Ramos (cell line): ENCODE measurements at regions not wholly inside any gene's neighbourhood (a gene's known extent, or its start where the extent isn't known, plus 50 kb on each side); places are given as distances from the start of the nearest gene placed in this dataset.

Source experiments
- in situ Hi-C: fragments of 300-500 bp; cut with MboI; formaldehyde crosslinking; loops from one replicate; pipeline ENCODE4 v1.14.3; 2022; ENCODE audit warnings: low sequenced_read_pairs; ENCODE audit not compliant: unreplicated experiment

DNA sequence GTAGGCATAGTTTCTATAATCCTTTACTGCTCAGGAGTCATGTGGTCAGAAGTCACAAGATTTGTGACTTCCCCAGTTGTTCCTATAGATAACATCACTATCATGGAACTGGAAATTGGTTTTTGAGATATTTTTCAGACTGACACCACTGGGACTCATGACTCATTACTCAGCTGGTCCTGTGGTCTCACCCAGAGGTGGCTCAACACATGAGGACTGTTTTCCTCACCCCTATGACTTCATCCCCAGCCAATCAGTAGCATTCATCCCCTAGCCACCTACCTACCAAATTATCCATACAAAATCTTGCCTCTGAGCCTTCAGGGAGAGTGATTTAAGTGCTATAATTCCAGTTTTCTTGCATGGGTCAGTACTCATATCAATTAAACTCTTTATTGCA lies 1217.7 kb downstream of the EPHA7 start:
- in situ Hi-C loops: no loop called here

DNA sequence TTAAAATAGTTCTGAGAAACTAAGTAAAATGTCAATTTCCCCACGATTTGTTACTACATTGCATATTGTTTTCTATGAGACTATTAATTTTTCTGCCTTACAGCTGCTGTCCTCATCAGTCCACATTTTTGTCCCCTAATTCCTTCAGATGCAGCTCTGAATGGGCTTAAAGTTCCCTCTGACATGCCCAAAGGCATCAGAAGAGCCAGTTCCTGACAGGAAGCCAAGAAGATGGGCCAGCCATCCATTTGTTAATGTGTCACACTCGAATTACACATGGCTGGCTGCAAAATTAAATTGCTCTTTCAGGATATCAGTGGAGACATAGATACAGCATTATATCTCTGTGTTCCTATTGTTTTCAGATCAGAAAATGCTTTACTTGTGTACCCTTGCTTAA lies 1223.0 kb downstream of the EPHA7 start:
- in situ Hi-C loops: no loop called here

DNA sequence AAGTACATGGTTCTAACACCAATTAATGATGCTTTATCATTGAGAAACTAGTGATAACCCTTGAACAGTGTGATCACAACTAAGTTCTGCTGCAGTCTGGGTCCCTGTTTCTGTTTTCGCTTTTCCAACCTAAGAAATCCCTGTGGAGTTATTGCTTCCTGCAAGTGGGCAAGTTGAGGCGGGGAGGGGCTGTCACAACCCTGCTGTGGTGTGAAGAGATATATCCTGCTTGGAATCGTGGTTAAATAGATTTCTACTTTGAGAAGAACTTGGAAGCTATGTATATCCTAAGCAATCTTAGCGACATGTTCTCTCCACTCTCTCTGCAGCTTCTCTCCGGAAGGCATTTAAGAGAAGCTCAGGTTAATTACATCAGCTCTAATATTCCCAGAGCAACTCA lies 1223.6 kb downstream of the EPHA7 start:
- in situ Hi-C loops: no loop called here

- in situ Hi-C loops: no loop called here
Measured at GRCh38 chr6:92188016-92188415, 1231.3 kb downstream of the EPHA7 start.

GRCh38 chr6:92184933-92185332 lies 1234.4 kb downstream of the EPHA7 start:
- in situ Hi-C loops: no loop called here

DNA sequence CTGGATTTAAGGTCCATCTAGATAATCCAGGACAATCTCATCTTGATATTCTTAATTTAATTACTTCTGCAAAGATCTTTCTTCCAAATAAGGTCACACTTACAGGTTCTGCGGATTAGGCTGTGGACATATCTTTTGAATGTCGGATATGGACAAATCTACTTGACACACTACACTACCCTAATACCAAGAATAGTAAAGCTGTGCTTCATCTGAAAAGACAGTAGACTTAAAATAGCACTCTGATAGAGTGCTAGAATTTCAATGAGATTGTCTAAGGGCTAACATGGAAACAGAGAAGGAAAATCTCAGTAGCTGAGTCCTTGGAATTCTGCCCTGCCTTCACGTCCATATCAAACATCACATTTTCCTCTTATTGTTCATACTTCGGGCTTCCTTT lies 1238.0 kb downstream of the EPHA7 start:
- in situ Hi-C loops: no loop called here

GRCh38 chr6:92180090-92180489 lies 1239.3 kb downstream of the EPHA7 start:
- in situ Hi-C loops: no loop called here

DNA sequence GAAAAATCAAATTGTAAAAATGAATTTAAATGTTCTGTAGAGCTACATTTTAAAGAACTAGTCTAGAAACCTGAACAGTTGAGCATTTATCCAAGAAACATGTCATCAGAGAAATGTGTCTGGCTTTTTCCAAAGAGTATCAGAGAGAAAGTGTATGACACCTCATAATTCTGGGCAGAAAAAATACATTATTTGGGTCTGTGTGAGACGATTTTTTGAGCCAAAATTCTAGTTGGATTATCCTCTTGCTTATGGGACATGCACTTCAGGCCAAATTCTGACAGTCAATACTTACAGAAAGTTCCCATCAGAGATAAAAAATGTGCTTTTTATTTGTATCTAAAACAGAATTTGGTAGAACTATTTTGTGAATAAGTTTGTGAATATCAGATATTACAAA lies 1242.7 kb downstream of the EPHA7 start:
- in situ Hi-C loops: no loop called here

GRCh38 chr6:92174398-92175073 lies 1244.8 kb downstream of the EPHA7 start:
- in situ Hi-C loops: no loop called here

GRCh38 chr6:92169506-92169905 lies 1249.9 kb downstream of the EPHA7 start:
- in situ Hi-C loops: no loop called here

DNA sequence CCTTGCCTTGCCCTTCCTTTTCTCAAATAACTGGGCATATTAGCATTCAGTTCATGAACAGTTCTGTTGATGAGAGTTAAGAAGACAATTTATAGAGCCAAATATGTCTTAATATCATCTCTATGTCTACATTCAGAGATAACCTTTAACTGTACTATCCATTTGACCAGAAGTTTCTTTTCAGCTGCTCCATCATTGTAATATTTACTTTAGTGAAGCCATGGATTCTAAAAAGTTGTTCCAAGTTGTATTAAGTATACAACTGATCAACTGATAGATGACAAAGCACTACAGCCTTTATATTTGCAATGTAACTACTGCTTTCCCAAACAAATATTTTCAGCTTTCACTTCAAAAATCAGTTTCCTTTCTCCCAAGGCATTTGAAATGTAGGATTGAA lies 1252.7 kb downstream of the EPHA7 start:
- in situ Hi-C loops: no loop called here

GRCh38 chr6:92161953-92162352 lies 1257.4 kb downstream of the EPHA7 start:
- in situ Hi-C loops: no loop called here

DNA sequence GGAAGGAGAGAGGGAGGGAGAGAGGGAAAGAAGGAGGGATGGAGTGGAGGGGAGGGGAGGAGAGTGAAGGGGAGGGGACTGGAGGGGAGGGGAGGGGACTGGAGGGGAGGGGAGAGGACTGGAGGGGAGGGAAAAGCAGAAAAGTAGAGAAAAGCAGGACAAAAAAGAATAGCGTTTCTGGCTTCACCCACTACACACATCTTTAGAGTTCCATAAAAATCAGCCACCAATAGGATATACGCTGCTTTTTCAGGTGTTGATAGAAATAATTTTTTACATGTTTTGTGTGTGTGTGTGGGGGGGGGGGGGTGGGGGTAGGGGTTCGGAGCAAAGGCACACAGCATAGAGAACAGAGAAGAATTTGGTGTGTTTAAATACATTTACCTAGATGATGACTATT lies 1259.1 kb downstream of the EPHA7 start:
- in situ Hi-C loops: no loop called here

GRCh38 chr6:92159046-92159445 lies 1260.3 kb downstream of the EPHA7 start:
- in situ Hi-C loops: no loop called here

DNA sequence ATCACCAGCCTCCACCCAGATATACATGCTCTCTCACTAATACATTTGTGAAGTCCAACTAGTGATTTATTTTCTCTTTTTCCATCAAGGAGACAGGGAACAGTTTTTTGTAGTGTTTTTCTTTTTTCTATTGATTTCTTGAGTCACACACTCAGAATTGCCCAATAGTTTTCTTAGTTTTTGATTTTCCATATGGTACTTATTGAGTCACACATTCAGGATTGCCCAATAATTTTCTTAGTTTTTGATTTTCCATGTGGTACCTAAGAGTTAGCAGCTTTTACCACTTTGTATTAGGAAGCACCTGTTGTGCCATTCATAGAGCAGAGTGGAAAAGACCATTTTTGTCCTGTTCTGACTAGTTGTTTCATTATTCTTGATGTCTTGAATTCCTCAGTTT lies 1268.8 kb downstream of the EPHA7 start:
- in situ Hi-C loops: no loop called here

- in situ Hi-C loops: no loop called here
Measured at GRCh38 chr6:92147246-92147645, 1272.1 kb downstream of the EPHA7 start.

- in situ Hi-C loops: no loop called here
Measured at GRCh38 chr6:92139601-92140000, 1279.8 kb downstream of the EPHA7 start.

DNA sequence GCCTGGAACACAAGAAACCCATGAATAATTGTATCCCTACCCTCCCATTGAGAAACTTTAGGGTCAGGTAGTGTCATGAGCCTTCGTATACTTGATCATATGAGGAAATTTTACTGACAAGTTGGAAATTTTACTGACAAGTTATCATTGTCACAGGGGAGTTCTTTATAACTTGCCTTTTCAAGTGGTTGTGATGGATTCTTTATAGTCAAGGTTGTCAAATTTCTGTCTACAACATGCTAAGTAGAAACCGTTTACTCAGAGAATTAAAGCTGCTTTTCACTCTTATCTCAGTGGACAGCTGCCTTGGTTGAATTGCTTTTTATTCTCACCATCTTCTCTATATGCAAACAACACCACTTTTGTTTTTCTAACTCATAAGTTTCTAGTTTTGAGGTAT lies 1286.4 kb downstream of the EPHA7 start:
- in situ Hi-C loops: no loop called here

DNA sequence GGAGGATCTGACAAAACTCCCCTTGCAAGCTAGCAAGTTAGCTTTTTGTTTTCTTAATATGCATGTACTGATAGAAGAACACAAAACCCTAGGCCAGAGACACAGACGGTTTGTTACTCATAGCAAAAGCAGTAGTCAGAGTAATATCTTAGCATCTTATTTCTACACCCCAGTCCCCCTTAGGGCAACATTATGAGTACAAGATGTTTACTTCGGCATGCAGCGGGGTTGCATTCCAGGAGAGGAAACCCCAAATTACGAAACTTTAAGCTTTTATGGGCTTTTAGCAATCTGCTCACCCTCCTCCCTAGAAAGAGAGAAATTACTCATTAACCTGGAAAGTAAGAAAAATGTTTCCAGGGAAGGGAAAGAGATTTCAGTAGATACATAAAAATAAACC lies 1286.9 kb downstream of the EPHA7 start:
- in situ Hi-C loops: no loop called here

GRCh38 chr6:92130944-92131343 lies 1288.4 kb downstream of the EPHA7 start:
- in situ Hi-C loops: no loop called here

DNA sequence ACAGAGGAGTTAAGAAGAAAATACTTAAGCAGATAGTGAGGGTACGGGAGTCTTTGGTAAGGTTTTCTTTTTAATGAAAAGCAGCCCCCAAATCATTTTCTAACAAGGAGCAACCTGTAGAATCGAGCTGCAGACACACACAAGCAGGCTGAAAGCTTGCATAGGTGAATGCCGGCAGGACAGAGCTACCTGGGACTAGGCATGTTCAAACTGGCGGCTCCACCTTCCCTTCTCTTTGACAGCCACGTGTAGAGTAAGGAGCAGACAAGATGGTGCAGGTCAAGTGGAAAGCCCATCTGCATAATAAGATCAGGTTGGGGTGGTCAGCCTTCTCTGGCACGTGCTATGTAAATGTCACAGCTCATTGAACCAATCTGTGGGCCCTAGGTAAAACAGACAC lies 1292.4 kb downstream of the EPHA7 start:
- in situ Hi-C loops: no loop called here

- in situ Hi-C loops: no loop called here
Measured at GRCh38 chr6:92126088-92126487, 1293.3 kb downstream of the EPHA7 start.

DNA sequence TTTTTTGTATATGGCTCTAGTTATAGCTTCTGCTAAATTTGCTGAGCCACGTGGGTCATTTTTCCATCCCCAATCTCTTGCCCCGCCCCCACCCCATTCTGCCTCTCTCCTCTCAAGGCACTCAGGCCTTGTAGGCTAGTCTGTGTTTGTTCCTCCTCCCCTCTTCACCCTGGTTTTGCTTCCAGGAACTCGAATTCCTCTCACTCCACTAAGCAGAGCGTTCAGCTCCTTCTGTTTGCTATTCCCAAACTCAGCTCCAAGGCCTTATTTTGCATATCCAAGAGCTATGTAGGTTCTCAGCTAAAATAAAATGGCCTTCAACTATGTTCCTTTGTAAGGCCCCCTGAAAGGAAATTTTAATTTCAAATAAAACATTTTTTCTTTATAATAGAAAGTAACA lies 1293.7 kb downstream of the EPHA7 start:
- in situ Hi-C loops: no loop called here
